ENCODE measurements at regions not wholly inside any gene's neighbourhood (a gene's known extent, or its start where the extent isn't known, plus 50 kb on each side); places are given as distances from the start of the nearest gene placed in this dataset.

DNA sequence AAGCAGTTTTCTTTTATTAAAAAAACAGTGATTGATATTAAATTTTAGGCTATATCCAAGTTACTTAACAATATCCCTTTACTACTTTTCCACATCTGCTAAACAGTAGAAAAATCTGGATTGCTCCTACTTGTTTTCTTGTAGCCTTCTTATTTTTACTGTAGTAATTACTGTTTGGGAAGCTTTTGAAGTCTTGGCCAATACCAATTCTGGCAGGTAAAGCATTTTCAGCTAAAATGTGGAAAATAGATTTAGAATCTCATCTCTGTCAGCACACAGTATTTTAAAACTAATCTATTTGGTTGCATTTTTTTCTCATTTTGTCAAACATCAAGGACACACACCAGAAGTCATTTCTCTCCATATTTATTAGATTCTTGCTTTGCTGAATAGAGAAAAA, 1485.7 kb upstream of the PIK3C3 start:
- TF ChIP-seq, protein P1, sequence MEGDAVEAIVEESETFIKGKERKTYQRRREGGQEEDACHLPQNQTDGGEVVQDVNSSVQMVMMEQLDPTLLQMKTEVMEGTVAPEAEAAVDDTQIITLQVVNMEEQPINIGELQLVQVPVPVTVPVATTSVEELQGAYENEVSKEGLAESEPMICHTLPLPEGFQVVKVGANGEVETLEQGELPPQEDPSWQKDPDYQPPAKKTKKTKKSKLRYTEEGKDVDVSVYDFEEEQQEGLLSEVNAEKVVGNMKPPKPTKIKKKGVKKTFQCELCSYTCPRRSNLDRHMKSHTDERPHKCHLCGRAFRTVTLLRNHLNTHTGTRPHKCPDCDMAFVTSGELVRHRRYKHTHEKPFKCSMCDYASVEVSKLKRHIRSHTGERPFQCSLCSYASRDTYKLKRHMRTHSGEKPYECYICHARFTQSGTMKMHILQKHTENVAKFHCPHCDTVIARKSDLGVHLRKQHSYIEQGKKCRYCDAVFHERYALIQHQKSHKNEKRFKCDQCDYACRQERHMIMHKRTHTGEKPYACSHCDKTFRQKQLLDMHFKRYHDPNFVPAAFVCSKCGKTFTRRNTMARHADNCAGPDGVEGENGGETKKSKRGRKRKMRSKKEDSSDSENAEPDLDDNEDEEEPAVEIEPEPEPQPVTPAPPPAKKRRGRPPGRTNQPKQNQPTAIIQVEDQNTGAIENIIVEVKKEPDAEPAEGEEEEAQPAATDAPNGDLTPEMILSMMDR (conservative IDR thresholded peaks at IDR 0.05; ENCODE audit: low read depth in 2 of 2): no peak
- TF ChIP-seq, protein P2, sequence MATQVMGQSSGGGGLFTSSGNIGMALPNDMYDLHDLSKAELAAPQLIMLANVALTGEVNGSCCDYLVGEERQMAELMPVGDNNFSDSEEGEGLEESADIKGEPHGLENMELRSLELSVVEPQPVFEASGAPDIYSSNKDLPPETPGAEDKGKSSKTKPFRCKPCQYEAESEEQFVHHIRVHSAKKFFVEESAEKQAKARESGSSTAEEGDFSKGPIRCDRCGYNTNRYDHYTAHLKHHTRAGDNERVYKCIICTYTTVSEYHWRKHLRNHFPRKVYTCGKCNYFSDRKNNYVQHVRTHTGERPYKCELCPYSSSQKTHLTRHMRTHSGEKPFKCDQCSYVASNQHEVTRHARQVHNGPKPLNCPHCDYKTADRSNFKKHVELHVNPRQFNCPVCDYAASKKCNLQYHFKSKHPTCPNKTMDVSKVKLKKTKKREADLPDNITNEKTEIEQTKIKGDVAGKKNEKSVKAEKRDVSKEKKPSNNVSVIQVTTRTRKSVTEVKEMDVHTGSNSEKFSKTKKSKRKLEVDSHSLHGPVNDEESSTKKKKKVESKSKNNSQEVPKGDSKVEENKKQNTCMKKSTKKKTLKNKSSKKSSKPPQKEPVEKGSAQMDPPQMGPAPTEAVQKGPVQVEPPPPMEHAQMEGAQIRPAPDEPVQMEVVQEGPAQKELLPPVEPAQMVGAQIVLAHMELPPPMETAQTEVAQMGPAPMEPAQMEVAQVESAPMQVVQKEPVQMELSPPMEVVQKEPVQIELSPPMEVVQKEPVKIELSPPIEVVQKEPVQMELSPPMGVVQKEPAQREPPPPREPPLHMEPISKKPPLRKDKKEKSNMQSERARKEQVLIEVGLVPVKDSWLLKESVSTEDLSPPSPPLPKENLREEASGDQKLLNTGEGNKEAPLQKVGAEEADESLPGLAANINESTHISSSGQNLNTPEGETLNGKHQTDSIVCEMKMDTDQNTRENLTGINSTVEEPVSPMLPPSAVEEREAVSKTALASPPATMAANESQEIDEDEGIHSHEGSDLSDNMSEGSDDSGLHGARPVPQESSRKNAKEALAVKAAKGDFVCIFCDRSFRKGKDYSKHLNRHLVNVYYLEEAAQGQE (IDR thresholded peaks at IDR 0.05; ENCODE audit: unreplicated experiment): no peak
- TF ChIP-seq POLR2AphosphoS5 (IDR thresholded peaks at IDR 0.05; ENCODE audit: low read depth) (no peak), EZH2 (IDR thresholded peaks at IDR 0.05; ENCODE audit: low read depth, unreplicated experiment) (no peak), EZH2phosphoT487 (IDR thresholded peaks at IDR 0.05; ENCODE audit: unreplicated experiment) (no peak), CREB1 (CRISPR knock-in tag; IDR thresholded peaks at IDR 0.05; ENCODE audit: low read depth) (no peak), STAT1 (IDR thresholded peaks at IDR 0.05; ENCODE audit: unreplicated experiment) (no peak), ZNF114 (CRISPR knock-in tag; IDR thresholded peaks at IDR 0.05) (no peak), NANOG (IDR thresholded peaks at IDR 0.05; ENCODE audit: borderline replicate concordance) (no peak), JUNB (IDR thresholded peaks at IDR 0.05; ENCODE audit: unreplicated experiment) (no peak)
- TF ChIP-seq, protein P3, sequence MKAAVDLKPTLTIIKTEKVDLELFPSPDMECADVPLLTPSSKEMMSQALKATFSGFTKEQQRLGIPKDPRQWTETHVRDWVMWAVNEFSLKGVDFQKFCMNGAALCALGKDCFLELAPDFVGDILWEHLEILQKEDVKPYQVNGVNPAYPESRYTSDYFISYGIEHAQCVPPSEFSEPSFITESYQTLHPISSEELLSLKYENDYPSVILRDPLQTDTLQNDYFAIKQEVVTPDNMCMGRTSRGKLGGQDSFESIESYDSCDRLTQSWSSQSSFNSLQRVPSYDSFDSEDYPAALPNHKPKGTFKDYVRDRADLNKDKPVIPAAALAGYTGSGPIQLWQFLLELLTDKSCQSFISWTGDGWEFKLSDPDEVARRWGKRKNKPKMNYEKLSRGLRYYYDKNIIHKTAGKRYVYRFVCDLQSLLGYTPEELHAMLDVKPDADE (IDR thresholded peaks at IDR 0.05): no peak

Data from GM23338 (cell line).